ENCODE measurements at regions not wholly inside any gene's neighbourhood (a gene's known extent, or its start where the extent isn't known, plus 50 kb on each side); places are given as distances from the start of the nearest gene placed in this dataset.
"Not testable (repeated sequence)": the region's sequence is repeated elsewhere in the genome, so short reads cannot be mapped to it uniquely, and the experiment has no call there.

- no peak for DNase-seq
Measured at GRCh38 chr3:177688152-177688551, 490.9 kb upstream of the TBL1XR1 start.

- DNase-seq, result no peak
Measured at GRCh38 chr3:177689077-177689476, 491.8 kb upstream of the TBL1XR1 start.

DNA sequence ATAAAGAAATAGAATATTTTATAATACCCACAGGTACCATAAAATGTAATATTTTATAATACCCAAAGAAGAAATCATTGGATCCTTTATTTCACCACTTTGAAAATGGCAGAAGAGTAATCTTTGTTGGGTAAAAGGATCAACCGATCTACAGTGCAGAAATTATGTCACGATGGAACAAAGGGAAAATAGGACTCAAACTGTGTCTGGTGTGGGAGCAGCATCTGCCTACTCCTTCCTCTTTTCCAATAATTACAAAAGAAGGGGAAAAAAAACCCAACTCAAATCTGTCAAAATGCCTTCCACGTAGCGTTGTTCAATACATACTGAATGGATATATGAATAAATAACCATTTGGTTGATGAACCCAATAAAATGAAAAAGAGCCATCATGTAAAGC is 492.6 kb upstream of the TBL1XR1 start:
- no peak for DNase-seq

DNA sequence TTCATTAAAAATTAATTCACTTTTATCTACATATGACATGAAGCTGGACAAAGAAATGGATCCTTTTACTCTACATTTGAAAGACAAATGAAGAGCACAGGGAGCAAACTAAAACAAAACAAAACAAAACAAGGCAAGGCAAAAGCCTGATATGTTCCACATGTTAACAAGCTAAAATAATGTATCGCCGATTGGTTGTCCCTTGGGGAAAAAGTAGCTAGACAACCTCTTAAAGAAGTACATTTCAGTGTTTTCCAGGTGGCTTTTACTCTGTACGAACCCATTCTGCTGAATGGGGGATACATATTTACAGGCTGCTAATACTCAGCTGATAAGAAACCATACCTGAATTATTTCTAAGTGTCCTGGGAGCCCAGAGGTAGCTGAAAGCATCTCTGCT is 493.0 kb upstream of the TBL1XR1 start:
- no peak for DNase-seq

- peak; percentile 24 for DNase-seq
Measured at GRCh38 chr3:177692304-177692975, 495.2 kb upstream of the TBL1XR1 start.

DNA sequence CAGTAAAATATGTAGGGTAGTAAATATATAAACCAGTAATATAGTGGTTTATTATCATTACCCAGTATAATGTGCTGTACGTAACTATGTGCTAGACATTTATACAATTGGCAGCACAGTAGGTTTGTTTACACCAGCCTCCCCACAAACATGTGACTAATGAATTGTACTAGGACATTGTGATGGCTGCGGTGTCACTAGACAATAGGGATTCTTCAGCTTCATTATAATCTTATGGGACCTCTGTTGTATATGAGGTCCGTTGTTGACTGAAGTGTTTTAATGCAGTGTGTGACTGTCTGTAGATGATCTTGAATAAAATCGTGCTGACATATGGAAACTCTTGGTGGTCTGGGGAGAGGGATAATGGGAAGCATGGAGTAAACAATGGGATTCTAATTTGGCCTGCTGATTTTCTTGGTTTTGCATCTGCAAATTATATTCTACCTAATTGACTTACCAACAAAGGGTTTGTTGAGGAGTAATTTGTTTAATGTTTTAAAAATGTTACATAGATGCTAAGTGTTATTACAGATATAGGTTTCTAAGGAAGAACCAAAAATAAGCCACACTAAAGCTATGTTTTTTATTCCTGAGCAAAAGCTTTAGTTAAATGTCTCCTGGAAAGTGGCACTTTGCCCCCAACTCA is 496.5 kb upstream of the TBL1XR1 start:
- DNase-seq, result peak; percentile 49

DNA sequence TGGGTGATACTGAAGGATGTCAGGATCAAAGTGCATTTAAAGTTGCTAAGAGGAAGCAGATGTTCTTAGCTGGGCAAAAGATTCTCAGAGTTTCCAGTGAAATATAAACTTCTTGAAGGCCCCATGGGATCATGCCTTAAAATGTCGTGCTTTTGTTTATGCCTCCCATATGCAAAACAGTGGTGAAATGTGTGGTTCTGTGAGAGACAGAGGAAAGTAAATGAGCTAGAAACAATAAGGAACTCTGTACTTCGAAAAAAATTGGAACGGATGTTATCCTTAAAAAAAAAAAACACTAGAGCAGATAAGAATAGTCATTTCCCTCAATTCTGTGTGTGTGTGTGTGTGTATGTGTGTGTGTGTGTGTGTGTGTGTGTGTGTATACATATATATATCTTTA is 497.0 kb upstream of the TBL1XR1 start:
- no peak for DNase-seq

GRCh38 chr3:177694951-177695350 is 497.7 kb upstream of the TBL1XR1 start:
- DNase-seq, result no peak

DNA sequence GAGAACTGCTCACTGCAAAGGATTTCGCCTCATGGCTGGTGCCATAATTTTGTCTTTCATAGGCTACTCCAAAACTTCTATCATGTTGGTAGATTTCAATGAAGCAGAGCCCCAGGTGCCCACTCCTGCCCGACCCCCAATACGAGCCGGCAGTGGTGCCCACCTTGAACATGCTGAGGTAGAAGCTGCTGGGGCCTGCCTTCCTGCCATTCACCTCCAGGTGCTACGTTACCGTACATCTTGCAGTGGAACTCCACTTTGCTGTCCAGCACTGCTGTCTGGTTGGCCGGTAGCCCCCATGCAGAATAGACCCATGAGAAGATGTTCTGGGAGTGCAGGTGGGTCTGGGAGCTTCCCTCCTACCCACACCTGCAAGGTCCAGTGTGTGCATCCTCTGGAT is 502.8 kb upstream of the TBL1XR1 start:
- DNase-seq, result no peak

DNA sequence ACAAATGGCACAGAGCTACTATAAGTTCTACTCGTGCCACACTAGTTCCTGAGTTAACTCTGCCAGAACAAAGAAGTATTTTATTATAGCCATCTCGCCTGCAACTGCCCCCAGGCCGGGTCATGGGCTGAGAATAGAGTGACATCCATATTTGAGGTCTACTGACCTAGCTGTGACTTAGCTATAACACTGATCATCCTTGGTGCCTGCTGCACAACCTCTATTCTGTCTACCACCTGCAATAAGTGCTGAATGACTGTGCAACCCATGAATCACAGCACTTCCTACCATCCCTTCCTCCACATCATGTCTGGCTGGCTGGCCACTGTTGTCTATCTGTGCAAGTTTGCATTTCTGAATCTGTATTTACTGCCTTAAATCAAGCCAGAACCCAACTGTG is 506.5 kb upstream of the TBL1XR1 start:
- no peak for DNase-seq

DNA sequence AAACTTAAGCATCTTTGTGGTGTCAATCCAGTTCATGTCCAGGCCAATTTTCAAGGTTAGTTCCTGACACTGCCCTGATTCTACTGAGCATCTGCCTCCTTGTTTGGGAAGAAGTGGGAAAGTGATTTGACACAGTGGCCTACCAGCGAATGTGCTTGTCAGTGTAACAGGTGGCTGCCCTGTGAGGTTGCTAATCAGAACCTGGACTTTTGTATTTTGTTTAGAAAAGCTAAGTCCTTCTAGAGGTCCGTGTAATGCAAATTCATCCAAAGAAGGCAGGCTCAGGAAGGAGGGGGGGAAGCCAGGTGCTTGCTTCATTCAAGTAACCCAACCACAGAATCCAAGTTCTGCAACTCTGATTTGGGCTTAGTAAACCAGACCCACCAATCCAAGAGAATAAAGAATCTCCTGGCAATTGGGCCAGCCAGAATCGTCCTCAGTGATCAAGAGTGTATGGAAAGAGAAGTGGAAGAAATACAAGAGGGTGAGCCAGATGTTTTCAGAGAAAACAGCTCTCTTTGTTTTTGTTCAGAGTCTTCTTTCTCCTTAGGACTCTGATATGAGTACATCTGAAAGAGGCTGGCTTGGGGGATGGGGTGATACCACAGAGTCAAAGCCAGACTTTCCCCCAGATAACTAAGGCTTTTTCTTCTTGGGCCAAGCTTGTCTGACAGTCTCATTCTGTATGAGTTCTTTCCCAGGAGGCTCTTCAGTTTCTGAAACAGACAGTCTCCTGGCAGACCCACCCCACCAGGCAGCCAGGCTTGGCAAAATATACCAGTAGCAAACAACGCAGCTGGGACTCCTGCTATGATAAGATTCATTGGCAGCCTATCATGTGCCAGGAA is 508.9 kb upstream of the TBL1XR1 start:
- no peak for DNase-seq

DNA sequence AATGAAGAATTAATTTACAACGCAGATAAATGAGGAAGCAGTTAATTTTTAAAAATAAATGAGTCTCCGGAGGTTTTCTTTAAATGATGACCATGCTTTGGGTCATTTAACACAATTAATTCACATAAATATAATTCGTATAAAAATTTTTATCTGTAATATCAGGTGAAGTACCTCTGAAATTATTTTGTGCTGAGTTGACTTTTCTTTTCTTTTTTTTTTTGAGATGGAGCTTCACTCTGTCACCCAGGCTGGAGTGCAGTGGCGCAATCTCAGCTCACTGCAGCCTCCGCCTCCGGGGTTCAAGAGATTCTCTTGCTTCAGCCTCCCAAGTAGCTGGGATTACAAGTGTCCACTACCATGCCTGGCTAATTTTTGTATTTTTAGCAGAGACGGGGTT is 512.2 kb upstream of the TBL1XR1 start:
- DNase-seq, result not testable (repeated sequence)

- no peak for DNase-seq
Measured at GRCh38 chr3:177710506-177710905, 513.2 kb upstream of the TBL1XR1 start.

GRCh38 chr3:177711637-177712036 is 514.4 kb upstream of the TBL1XR1 start:
- DNase-seq, result no peak

- no peak for DNase-seq
Measured at GRCh38 chr3:177713928-177714900, 516.9 kb upstream of the TBL1XR1 start.

DNA sequence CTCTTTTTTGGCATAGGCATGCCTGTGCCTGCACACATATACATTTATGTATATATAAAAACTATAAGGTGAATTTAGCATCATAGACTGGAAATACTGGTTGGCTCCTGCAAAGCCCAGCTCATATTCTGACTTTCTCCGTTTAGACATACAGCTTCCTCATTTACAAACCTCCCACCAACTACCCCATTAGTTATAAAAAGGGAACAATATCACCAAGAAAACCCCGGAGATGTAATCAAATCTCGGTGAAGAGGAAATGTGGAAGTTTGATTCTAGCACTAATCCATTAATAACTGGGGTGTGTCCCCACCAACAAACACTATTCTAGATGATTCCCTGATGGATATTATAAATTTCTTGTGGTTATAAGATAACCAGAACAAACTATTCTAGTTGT is 517.7 kb upstream of the TBL1XR1 start:
- no peak for DNase-seq

DNA sequence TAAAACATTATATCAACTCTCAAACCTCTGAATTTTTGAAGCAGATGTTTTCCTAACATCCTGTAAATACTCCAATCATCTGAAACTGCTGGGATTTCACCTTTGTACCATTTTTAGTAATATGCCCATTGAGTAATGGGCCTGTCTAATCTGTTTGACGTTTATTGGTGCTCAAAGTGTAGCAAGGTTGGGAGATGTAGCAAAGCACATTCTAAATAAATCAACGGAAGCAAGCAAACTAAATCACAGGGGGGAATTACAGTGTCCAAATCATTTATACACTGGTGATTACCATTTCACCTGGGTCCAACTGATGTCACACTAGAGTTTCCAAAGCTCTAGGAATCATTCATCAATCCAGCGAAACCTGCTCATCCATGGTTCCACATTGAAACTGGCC is 518.7 kb upstream of the TBL1XR1 start:
- DNase-seq, result no peak

- not testable (repeated sequence) for DNase-seq
Measured at GRCh38 chr3:177720927-177721326, 523.6 kb upstream of the TBL1XR1 start.

- DNase-seq, result no peak
Measured at GRCh38 chr3:177721864-177722785, 524.8 kb upstream of the TBL1XR1 start.

GRCh38 chr3:177724020-177724638 is 526.8 kb upstream of the TBL1XR1 start:
- peak; percentile 71 for DNase-seq

- no peak for DNase-seq
Measured at GRCh38 chr3:177725165-177725564, 527.9 kb upstream of the TBL1XR1 start.

Data from COR-L47 (cell line).